Colonic mucosa (tissue), 4 donors: ENCODE measurements at regions not wholly inside any gene's neighbourhood (a gene's known extent, or its start where the extent isn't known, plus 50 kb on each side); places are given as distances from the start of the nearest gene placed in this dataset.

Experiments used
- DNase-seq: peaks from one replicate; pipeline ENCODE4 v3.0.0-alpha.2; 2020
- H3K27ac ChIP-seq: fragments of 200-600 bp; one replicate; pipeline ENCODE4 v1.8.0; 2021
- H3K27me3 ChIP-seq: fragments of 200-600 bp; one replicate; pipeline ENCODE4 v1.8.0; 2021
- H3K36me3 ChIP-seq: fragments of 200-600 bp; one replicate; pipeline ENCODE4 v1.8.0; 2021
- H3K4me1 ChIP-seq: fragments of 200-600 bp; one replicate; pipeline ENCODE4 v1.8.0; 2021; ENCODE audit warnings: mild to moderate bottlenecking
- H3K4me3 ChIP-seq: fragments of 200-600 bp; one replicate; pipeline ENCODE4 v1.8.0; 2021
- H3K9ac ChIP-seq, 2 donors: one replicate each; pipeline ENCODE4 v1.7.0; 2013; ENCODE audit warnings: control low read depth in 2 of 2, low read depth in 2 of 2, low read length in 2 of 2
- H3K9me3 ChIP-seq: fragments of 200-600 bp; one replicate; pipeline ENCODE4 v1.8.0; 2021
- intact Hi-C: fragments of 100-400 bp; cut with DNase I; formaldehyde crosslinking; loops from one replicate; pipeline ENCODE4 v1.14.1; 2022
- TF ChIP-seq, protein P1 (sequence below): fragments of 200-600 bp; IDR thresholded peaks from one replicate; pipeline ENCODE4 v1.8.0; 2022; ENCODE audit warnings: antibody characterized with exemption, mild to moderate bottlenecking
- donor health status: healthy.
- donor health status: DM: no; HTN: no; CAD: no.
- donor health status: DM: no; HTN: no; CAD: no.

DNA sequence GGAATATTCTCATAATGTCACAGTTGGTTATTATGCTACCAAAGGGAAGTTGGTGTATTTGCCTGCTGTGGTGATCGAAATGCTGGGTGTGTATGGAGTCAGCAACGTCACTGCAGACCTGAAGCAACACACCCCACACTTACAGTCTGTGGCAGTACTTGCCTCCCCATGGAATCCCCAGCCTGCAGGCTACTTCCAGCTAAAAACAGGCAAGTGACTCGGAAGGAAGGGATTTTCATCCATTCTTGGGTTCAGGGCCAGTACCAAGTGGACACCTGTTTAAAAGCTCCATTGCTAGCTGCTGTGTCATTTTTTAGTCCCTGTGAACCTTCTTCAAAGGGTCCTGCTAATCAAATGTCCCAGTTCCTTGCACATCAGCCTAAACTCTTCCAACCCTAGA, 149.6 kb downstream of the C11orf91 start:
- no peaks in the 10 kb centered on the region for H3K36me3 ChIP-seq
- no peak overlapping the region for H3K27ac ChIP-seq
- H3K9ac ChIP-seq = no peak overlapping the region
- DNase-seq = no peak
- no peaks in the 10 kb centered on the region for H3K4me1 ChIP-seq
- H3K4me3 ChIP-seq = no peak overlapping the region
- TF ChIP-seq, protein P1, sequence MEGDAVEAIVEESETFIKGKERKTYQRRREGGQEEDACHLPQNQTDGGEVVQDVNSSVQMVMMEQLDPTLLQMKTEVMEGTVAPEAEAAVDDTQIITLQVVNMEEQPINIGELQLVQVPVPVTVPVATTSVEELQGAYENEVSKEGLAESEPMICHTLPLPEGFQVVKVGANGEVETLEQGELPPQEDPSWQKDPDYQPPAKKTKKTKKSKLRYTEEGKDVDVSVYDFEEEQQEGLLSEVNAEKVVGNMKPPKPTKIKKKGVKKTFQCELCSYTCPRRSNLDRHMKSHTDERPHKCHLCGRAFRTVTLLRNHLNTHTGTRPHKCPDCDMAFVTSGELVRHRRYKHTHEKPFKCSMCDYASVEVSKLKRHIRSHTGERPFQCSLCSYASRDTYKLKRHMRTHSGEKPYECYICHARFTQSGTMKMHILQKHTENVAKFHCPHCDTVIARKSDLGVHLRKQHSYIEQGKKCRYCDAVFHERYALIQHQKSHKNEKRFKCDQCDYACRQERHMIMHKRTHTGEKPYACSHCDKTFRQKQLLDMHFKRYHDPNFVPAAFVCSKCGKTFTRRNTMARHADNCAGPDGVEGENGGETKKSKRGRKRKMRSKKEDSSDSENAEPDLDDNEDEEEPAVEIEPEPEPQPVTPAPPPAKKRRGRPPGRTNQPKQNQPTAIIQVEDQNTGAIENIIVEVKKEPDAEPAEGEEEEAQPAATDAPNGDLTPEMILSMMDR = no peak
- no peaks in the 10 kb centered on the region for H3K27me3 ChIP-seq
- intact Hi-C loops = no loop called here
- no peaks in the 10 kb centered on the region for H3K9me3 ChIP-seq

DNA sequence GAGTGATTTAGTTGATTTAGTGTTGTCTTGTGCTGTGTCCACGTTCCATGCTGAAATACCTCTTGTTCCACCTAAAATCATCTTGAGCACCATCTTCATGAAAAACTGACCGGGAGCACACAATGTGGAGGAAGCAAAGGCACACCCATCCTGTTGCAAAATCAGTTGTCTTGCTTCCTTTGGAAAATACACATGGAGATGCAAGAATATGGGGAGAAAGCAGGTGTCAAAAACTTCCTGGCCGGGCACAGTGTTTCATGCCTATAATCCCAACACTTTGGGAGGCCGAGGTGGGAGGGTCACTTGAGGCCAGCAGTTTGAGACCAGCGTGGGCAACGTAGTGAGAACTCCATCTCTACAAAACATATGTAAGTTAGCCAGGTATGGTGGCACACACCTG, 151.1 kb downstream of the C11orf91 start:
- no peak overlapping the region for H3K9ac ChIP-seq
- no peaks in the 10 kb centered on the region for H3K4me1 ChIP-seq
- no peak overlapping the region for H3K27ac ChIP-seq
- TF ChIP-seq, protein P1 = no peak
- DNase-seq = no peak
- H3K27me3 ChIP-seq = no peaks in the 10 kb centered on the region
- H3K36me3 ChIP-seq = no peaks in the 10 kb centered on the region
- no peaks in the 10 kb centered on the region for H3K9me3 ChIP-seq
- intact Hi-C loops = no loop called here
- H3K4me3 ChIP-seq = no peak overlapping the region

DNA sequence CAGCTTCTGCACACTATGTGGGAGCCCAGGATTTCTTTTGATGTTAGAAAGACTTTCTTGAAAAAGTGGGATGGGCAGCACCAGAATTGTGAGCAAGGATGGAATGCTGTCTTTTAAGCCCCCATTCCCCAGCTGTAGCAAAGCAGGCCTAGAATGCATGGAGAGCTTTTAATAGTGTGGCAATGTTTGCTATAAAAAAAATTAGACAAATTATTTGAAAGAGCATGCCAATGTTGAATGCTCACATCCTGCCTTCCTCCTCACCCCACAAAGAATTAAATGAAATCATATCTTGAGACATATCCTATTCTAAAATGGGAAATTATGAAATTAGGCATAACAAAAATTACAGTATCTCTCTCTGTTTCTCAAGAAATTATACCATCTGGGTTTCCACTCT, 154.7 kb downstream of the C11orf91 start:
- intact Hi-C loops = no loop called here

DNA sequence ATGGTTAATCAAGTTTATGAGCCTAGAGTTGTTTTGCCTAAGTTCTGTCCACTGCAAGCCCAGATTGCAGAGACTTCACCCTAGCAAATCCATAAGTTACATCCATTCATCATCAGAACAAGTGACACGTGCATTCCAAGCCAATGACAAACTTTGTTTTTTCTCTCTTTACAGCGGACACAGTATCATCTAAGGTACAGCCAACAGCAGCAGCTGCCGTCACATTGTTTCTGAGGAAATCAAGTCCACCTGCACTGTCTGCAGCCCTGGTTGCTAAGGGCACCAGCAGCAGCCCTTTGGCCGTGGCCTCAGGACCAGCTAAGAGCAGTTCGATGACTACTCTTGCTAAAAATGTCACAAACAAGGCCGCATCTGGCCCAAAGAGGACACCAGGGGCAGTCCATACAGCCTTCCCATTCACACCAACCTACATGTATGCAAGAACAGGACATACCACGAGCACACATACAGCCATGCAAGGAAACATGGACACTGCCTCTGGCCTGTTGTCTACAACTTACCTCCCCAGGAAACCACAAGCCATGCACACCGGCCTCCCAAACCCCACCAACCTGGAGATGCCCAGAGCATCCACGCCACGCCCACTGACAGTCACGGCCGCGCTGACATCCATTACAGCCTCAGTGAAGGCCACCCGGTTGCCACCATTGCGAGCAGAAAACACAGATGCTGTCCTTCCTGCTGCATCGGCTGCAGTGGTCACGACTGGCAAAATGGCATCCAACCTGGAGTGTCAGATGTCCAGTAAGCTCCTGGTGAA, 155.8 kb downstream of the C11orf91 start:
- TF ChIP-seq, protein P1 = no peak
- H3K9ac ChIP-seq = no peak overlapping the region
- intact Hi-C loops = loop anchor here (5.0 kb wide), 1 partner anchor 143 kb away; no protein-coding TSS in a partner anchor
- H3K36me3 ChIP-seq = no peaks in the 10 kb centered on the region
- H3K27ac ChIP-seq = no peak overlapping the region
- H3K9me3 ChIP-seq = no peaks in the 10 kb centered on the region
- DNase-seq = no peak
- H3K4me1 ChIP-seq = no peaks in the 10 kb centered on the region
- H3K27me3 ChIP-seq = no peaks in the 10 kb centered on the region
- no peak overlapping the region for H3K4me3 ChIP-seq

More for the DNA sequence above, 154.7 kb downstream of the C11orf91 start:
- Histone ChIP-seq H3K27me3 (no peaks in the 10 kb centered on the region), H3K9ac (no peak overlapping the region), H3K4me1 (no peaks in the 10 kb centered on the region), H3K4me3 (no peak overlapping the region), H3K36me3 (no peaks in the 10 kb centered on the region), H3K9me3 (no peaks in the 10 kb centered on the region), H3K27ac (no peak overlapping the region)
- no peak for DNase-seq
- TF ChIP-seq, protein P1 = no peak

DNA sequence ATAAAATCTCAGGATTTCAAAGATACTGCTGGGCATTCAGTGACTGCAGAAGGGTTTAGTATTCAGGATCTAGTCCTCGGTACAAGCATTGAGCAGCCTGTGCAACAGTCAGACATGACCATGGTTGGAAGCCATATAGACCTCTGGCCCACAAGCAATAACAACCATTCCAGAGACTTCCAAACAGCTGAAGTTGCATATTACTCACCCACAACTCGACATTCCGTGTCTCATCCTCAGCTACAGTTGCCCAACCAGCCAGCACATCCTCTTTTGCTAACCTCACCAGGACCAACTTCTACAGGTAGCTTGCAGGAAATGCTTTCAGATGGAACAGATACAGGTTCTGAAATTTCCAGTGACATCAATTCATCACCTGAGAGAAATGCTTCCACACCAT, 156.8 kb downstream of the C11orf91 start:
- intact Hi-C loops = loop anchor here (5.0 kb wide), 1 partner anchor 143 kb away; no protein-coding TSS in a partner anchor

More for the DNA sequence above, 156.8 kb downstream of the C11orf91 start:
- no peaks in the 10 kb centered on the region for H3K36me3 ChIP-seq
- no peak for DNase-seq
- no peak overlapping the region for H3K27ac ChIP-seq
- no peaks in the 10 kb centered on the region for H3K9me3 ChIP-seq
- no peak overlapping the region for H3K9ac ChIP-seq
- no peaks in the 10 kb centered on the region for H3K27me3 ChIP-seq
- no peak overlapping the region for H3K4me3 ChIP-seq
- TF ChIP-seq, protein P1 = no peak
- H3K4me1 ChIP-seq = no peaks in the 10 kb centered on the region
